ENCODE measurements at regions not wholly inside any gene's neighbourhood (a gene's known extent, or its start where the extent isn't known, plus 50 kb on each side); places are given as distances from the start of the nearest gene placed in this dataset.

DNA sequence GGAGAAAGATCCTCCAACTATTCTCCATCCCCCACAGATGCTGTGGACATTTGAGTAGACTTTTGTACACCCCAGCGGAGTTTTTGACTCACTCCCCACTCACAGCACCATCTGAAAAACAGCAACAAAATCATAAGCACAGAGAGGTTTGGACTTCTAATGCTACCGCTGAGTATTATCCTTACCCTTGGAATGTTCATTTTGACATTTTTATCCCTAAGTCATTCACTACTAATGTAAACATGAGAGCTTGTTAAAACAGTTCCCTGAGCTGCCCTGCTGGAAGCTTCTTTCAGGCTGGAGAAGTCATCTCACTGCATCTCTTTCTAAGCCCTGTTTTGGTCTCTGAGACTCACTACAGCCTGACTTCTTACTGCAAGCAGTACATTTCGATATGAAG, 1045.9 kb downstream of the MCTP2 start:
- TF ChIP-seq POLR2AphosphoS5 (IDR thresholded peaks at IDR 0.05; ENCODE audit: low read depth, low read length) = no peak
- TF ChIP-seq POLR2A (IDR thresholded peaks at IDR 0.05; ENCODE audit: low read depth, low read length) = no peak
- no peak for TF ChIP-seq TAF1 (IDR thresholded peaks at IDR 0.05; ENCODE audit: low read depth, low read length)
- TF ChIP-seq SPI1 (IDR thresholded peaks at IDR 0.05; ENCODE audit: low read depth, low read length) = no peak
- TF ChIP-seq PAX5 (IDR thresholded peaks at IDR 0.05; ENCODE audit: insufficient read depth, low read length, severe bottlenecking) = no peak

Data from GM12891 (cell line).